ENCODE measurements at regions not wholly inside any gene's neighbourhood (a gene's known extent, or its start where the extent isn't known, plus 50 kb on each side); places are given as distances from the start of the nearest gene placed in this dataset.
A peak's percentile ranks its signal among the peaks of the same experiment; 100 is the strongest.

- intact Hi-C loops (cut with DNase I): no loop called here
- peaks cover 0 to 6% of the 10 kb centered on the region in 2 donors for H3K4me1 ChIP-seq
- H3K27me3 ChIP-seq: no peaks in the 10 kb centered on the region
- no peak overlapping the region for H3K4me3 ChIP-seq
- TF ChIP-seq CTCF (IDR thresholded peaks at IDR 0.05): no peak
- no peak for DNase-seq (ENCODE audit: low spot score in 2 of 2)
- H3K27ac ChIP-seq: no peak overlapping the region
- H3K9me3 ChIP-seq: no peaks in the 10 kb centered on the region
- no peaks in the 10 kb centered on the region for H3K36me3 ChIP-seq
These were observed 151.0 kb upstream of the MSX2 start for GRCh38 chr5:174573221-174573994.

- H3K27ac ChIP-seq: no peak overlapping the region
- TF ChIP-seq CTCF (IDR thresholded peaks at IDR 0.05): no peak
- H3K36me3 ChIP-seq: no peaks in the 10 kb centered on the region
- DNase-seq (ENCODE audit: low spot score in 2 of 2): no peak
- H3K9me3 ChIP-seq: no peaks in the 10 kb centered on the region
- intact Hi-C loops (cut with DNase I): no loop called here
- peaks cover 0 to 6% of the 10 kb centered on the region in 2 donors for H3K4me1 ChIP-seq
- H3K27me3 ChIP-seq: no peaks in the 10 kb centered on the region
- H3K4me3 ChIP-seq: no peak overlapping the region
These were observed 149.3 kb upstream of the MSX2 start for GRCh38 chr5:174575043-174575442.

- no peak for TF ChIP-seq CTCF (IDR thresholded peaks at IDR 0.05)
These were observed 148.3 kb upstream of the MSX2 start for GRCh38 chr5:174576042-174576441.

GRCh38 chr5:174581479-174581878, 142.9 kb upstream of the MSX2 start:
- H3K4me1 ChIP-seq: no peaks in the 10 kb centered on the region
- no peak overlapping the region for H3K27ac ChIP-seq
- H3K36me3 ChIP-seq: no peaks in the 10 kb centered on the region
- H3K27me3 ChIP-seq: no peaks in the 10 kb centered on the region
- peak in 1 of 3 experiments; percentile 29 for TF ChIP-seq CTCF (IDR thresholded peaks at IDR 0.05)
- no peaks in the 10 kb centered on the region for H3K9me3 ChIP-seq
- DNase-seq (ENCODE audit: low spot score in 2 of 2): no peak
- intact Hi-C loops (cut with DNase I): no loop called here
- no peak overlapping the region for H3K4me3 ChIP-seq

More at GRCh38 chr5:174576042-174576441, 148.3 kb upstream of the MSX2 start:
- Histone ChIP-seq H3K36me3 (no peaks in the 10 kb centered on the region), H3K27ac (no peak overlapping the region), H3K4me1 (peaks cover 0 to 6% of the 10 kb centered on the region in 2 donors), H3K9me3 (no peaks in the 10 kb centered on the region), H3K4me3 (no peak overlapping the region), H3K27me3 (no peaks in the 10 kb centered on the region)
- no peak for DNase-seq (ENCODE audit: low spot score in 2 of 2)
- intact Hi-C loops (cut with DNase I): no loop called here

GRCh38 chr5:174581894-174582293, 142.5 kb upstream of the MSX2 start:
- H3K27ac ChIP-seq: no peak overlapping the region
- no peaks in the 10 kb centered on the region for H3K9me3 ChIP-seq
- H3K36me3 ChIP-seq: no peaks in the 10 kb centered on the region
- no peaks in the 10 kb centered on the region for H3K4me1 ChIP-seq
- DNase-seq (ENCODE audit: low spot score in 2 of 2): no peak
- intact Hi-C loops (cut with DNase I): no loop called here
- TF ChIP-seq CTCF (IDR thresholded peaks at IDR 0.05): no peak
- H3K27me3 ChIP-seq: no peaks in the 10 kb centered on the region
- H3K4me3 ChIP-seq: no peak overlapping the region
